Neural progenitor cell (in vitro differentiated cells): ENCODE measurements at regions not wholly inside any gene's neighbourhood (a gene's known extent, or its start where the extent isn't known, plus 50 kb on each side); places are given as distances from the start of the nearest gene placed in this dataset.

Experiments
- CTCF ChIP-seq: fragments of 200-600 bp; sonication (generic); IDR thresholded peaks from 2 replicates; pipeline ENCODE4 v1.5.1; 2017; ENCODE audit warnings: antibody characterized with exemption, mild to moderate bottlenecking
- EZH2 ChIP-seq: fragments of 200-600 bp; sonication (generic); IDR thresholded peaks from 2 replicates; pipeline ENCODE4 v1.6.1; 2017; ENCODE audit warnings: antibody characterized with exemption, mild to moderate bottlenecking, moderate library complexity
- EZH2phosphoT487 ChIP-seq: fragments of 200-600 bp; sonication (generic); IDR thresholded peaks from 2 replicates; pipeline ENCODE4 v1.6.1; 2017; ENCODE audit warnings: antibody characterized with exemption

- TF ChIP-seq CTCF (no peak), EZH2 (no peak), EZH2phosphoT487 (no peak)
Observed at GRCh38 chr4:60726779-60727178, 473.3 kb upstream of the ADGRL3 start.
